HepG2 (cell line): ENCODE measurements at regions not wholly inside any gene's neighbourhood (a gene's known extent, or its start where the extent isn't known, plus 50 kb on each side); places are given as distances from the start of the nearest gene placed in this dataset.

ENCODE experiments used
- ATAC-seq: fragments of 200-7000 bp; cut with Tn5 transposase; 3 replicates; pipeline ENCODE4 v1.9.1; 2020; ENCODE audit warnings: mild to moderate bottlenecking, moderate library complexity
- BruUV-seq: library from RNA; stranded (reverse); fragments of 400-500 nt; replicated peaks from 2 replicates; lab custom pipeline; 2021; lab: Mats Ljungman, UMichigan
- CTCF ChIA-PET: fragments of 300-600 bp; formaldehyde crosslinking; extraction: SDS; loops from one replicate; lab custom pipeline; 2021; ENCODE audit warnings: low total read pairs, inconsistent platforms, low intra/inter-chr PET ratio; lab: Yijun Ruan, JAX
- POLR2A ChIA-PET: fragments of 350-600 bp; sonication (Branson Sonifier 250); formaldehyde crosslinking; loops from one replicate; lab custom pipeline; 2020; ENCODE audit warnings: antibody characterized with exemption, inconsistent platforms; lab: Yijun Ruan, JAX
- DNase-seq: peaks from one replicate; pipeline ENCODE4 v3.0.0-alpha.2; 2015; ENCODE audit warnings: low spot score
- FAIRE-seq: peaks from 3 replicates; lab custom pipeline; 2011; peaks lifted over from hg19 to GRCh38; lab: Jason Lieb, UNC
- H2AFZ ChIP-seq: one replicate; pipeline ENCODE4 v1.6.1; 2011; ENCODE audit warnings: low read length, inconsistent platforms
- H3K27ac ChIP-seq: fragments of 300-600 bp; 3 replicates; pipeline ENCODE4 v1.8.0; 2011; ENCODE audit warnings: mixed run types, mild to moderate bottlenecking, mixed read lengths, low read length, inconsistent platforms; ENCODE audit not compliant: insufficient read depth; ENCODE audit errors: extremely low read length
- H3K27me3 ChIP-seq, 2 experiments: fragments of 200-600 bp in 1 of 2; 2 replicates in 1 of 2; 3 replicates in 1 of 2; pipeline versions ENCODE4 v1.6.0 to v1.8.0; 2011; ENCODE audit warnings: low read length in 2 of 2, mild to moderate bottlenecking in 2 of 2, moderate library complexity in 2 of 2, inconsistent platforms in 1 of 2; ENCODE audit not compliant: insufficient read depth in 2 of 2, control insufficient read depth in 1 of 2
- H3K36me3 ChIP-seq, 2 experiments: fragments of 200-600 bp in 1 of 2; replicated peaks in 1 of 2; 2 replicates in 1 of 2; 3 replicates in 1 of 2; pipeline versions ENCODE4 v1.5.1 to v1.8.0; 2011; ENCODE audit warnings: low read length in 2 of 2, inconsistent platforms in 1 of 2; ENCODE audit not compliant: insufficient read depth in 2 of 2, control insufficient read depth in 1 of 2
- H3K4me1 ChIP-seq: 2 replicates; pipeline ENCODE4 v1.5.1; 2012; ENCODE audit warnings: low read length, inconsistent platforms; ENCODE audit not compliant: insufficient read depth
- H3K4me2 ChIP-seq: 2 replicates; pipeline ENCODE4 v1.6.0; 2011; ENCODE audit warnings: low read depth, low read length, inconsistent platforms
- H3K4me3 ChIP-seq, 3 experiments: fragments of 200-600 bp in 1 of 3; sonication (generic), shearing (Covaris generic) in 1 of 3; replicated peaks in 1 of 3; 2 replicates each; pipeline ENCODE4 v1.5.1; 2011 to 2016; ENCODE audit warnings: low read length in 3 of 3, inconsistent platforms in 2 of 3, low read depth in 2 of 3, mild to moderate bottlenecking in 2 of 3, control low read depth in 1 of 3, mixed read lengths in 1 of 3; ENCODE audit not compliant: insufficient read depth in 1 of 3
- H3K79me2 ChIP-seq: one replicate; pipeline ENCODE4 v1.6.1; 2011; ENCODE audit warnings: low read length, inconsistent platforms; ENCODE audit not compliant: insufficient read depth
- H3K9ac ChIP-seq: 2 replicates; pipeline ENCODE4 v1.6.0; 2011; ENCODE audit warnings: mild to moderate bottlenecking, low read depth, low read length, inconsistent platforms; ENCODE audit not compliant: insufficient read depth
- H3K9me3 ChIP-seq: 2 replicates; pipeline ENCODE4 v1.5.1; 2012; ENCODE audit warnings: mild to moderate bottlenecking, low read length
- H4K20me1 ChIP-seq: 2 replicates; pipeline ENCODE4 v1.6.0; 2011; ENCODE audit warnings: inconsistent platforms, mild to moderate bottlenecking, low read length, moderate library complexity; ENCODE audit not compliant: insufficient read depth
- AGO1 ChIP-seq: fragments of 200-400 bp; formaldehyde crosslinking; IDR thresholded peaks from 2 replicates; pipeline ENCODE4 v1.6.1; 2017; ENCODE audit warnings: mild to moderate bottlenecking, low read depth, low read length, moderate library complexity; ENCODE audit not compliant: poor library complexity, severe bottlenecking
- AKAP8 ChIP-seq: sonication (generic); formaldehyde crosslinking; IDR thresholded peaks from 2 replicates; pipeline ENCODE4 v1.5.1; 2020; ENCODE audit warnings: mild to moderate bottlenecking, missing genetic modification reagents
- ETV5 ChIP-seq: IDR thresholded peaks from 2 replicates; pipeline ENCODE4 v1.6.1; 2018; ENCODE audit warnings: missing biosample characterization, missing genetic modification reagents, inconsistent platforms, borderline replicate concordance
- KLF9 ChIP-seq: IDR thresholded peaks from 2 replicates; pipeline ENCODE4 v1.6.1; 2016; ENCODE audit warnings: low read depth
- MATR3 ChIP-seq: sonication (generic); formaldehyde crosslinking; IDR thresholded peaks from 2 replicates; pipeline ENCODE4 v1.4.0; 2020; ENCODE audit warnings: missing genetic modification reagents
- RFX1 ChIP-seq: fragments of 450-650 bp; IDR thresholded peaks from 2 replicates; pipeline ENCODE4 v1.6.1; 2017
- TBX3 ChIP-seq: fragments of 450-650 bp; IDR thresholded peaks from 2 replicates; pipeline ENCODE4 v1.6.1; 2017; ENCODE audit warnings: antibody characterized with exemption, mild to moderate bottlenecking, inconsistent platforms, borderline replicate concordance
- YY1 ChIP-seq: IDR thresholded peaks from 2 replicates; pipeline ENCODE4 v1.6.1; 2011; ENCODE audit warnings: low read length, low read depth, moderate library complexity, mild to moderate bottlenecking; ENCODE audit not compliant: insufficient read depth, insufficient replicate concordance
- ZMYM3 ChIP-seq: sonication (generic); formaldehyde crosslinking; IDR thresholded peaks from 2 replicates; pipeline ENCODE4 v1.5.1; 2020; ENCODE audit warnings: mild to moderate bottlenecking, missing genetic modification reagents
- ZNF224 ChIP-seq: sonication (generic); formaldehyde crosslinking; IDR thresholded peaks from 2 replicates; pipeline ENCODE4 v1.5.0; 2020; ENCODE audit warnings: mild to moderate bottlenecking, missing genetic modification reagents
- ZNF782 ChIP-seq: sonication (generic); formaldehyde crosslinking; IDR thresholded peaks from 2 replicates; pipeline ENCODE4 v1.4.0; 2020; ENCODE audit warnings: missing genetic modification reagents, mild to moderate bottlenecking, borderline replicate concordance
- WGBS: methylation state at CpG from one replicate; pipeline ENCODE4 v1.1.6; 2017; ENCODE audit warnings: low lambda C conversion rate; 5-methylcytosine and 5-hydroxymethylcytosine counted together
- in situ Hi-C: cut with HindIII; loops from 2 replicates; pipeline ENCODE4 v1.10.0; 2017; ENCODE audit warnings: low pct_unique_long_range_greater_than_20kb; ENCODE audit not compliant: extremely low pct_ligation_motif_present
- intact Hi-C: fragments of 100-400 bp; cut with micrococcal nuclease; formaldehyde crosslinking; loops from one replicate; pipeline ENCODE4 v1.10.0; 2022; ENCODE audit not compliant: unreplicated experiment
- TF ChIP-seq, protein P1 (sequence below): sonication (generic); formaldehyde crosslinking; IDR thresholded peaks from 2 replicates; pipeline ENCODE4 v1.8.0; 2022; ENCODE audit warnings: mild to moderate bottlenecking, missing genetic modification reagents; ENCODE audit not compliant: insufficient replicate concordance
- TF ChIP-seq, protein P2 (sequence below): sonication (generic); formaldehyde crosslinking; IDR thresholded peaks from 2 replicates; pipeline ENCODE4 v1.8.0; 2022; ENCODE audit warnings: mild to moderate bottlenecking, missing genetic modification reagents, borderline replicate concordance
- TF ChIP-seq, protein P3 (sequence below): sonication (generic); formaldehyde crosslinking; IDR thresholded peaks from 2 replicates; pipeline ENCODE4 v1.5.0; 2020; ENCODE audit warnings: mild to moderate bottlenecking, missing genetic modification reagents

DNA sequence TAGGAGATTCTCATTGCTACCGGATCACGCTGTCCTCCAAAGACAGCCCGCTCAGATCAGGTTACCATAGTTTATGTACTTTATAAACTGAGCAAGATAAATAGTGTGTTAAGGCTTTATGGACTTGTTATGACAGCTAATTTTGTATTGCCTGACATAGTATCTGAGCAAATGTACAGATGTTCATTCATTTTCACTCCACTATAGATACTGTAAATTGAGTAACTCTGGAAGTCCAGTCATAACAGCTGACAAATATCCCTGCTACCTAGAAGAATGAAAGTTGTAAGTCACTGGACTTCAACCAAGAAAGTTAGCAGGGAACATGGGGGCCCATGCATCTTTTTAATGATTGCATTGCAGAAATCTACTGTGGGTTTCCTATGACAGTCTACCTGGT is 292.4 kb upstream of the ADAMTS16 start:
- BruUV-seq: no TSS peak
- no peaks in the 10 kb centered on the region for H3K4me1 ChIP-seq
- H3K4me2 ChIP-seq: no peak overlapping the region
- no peaks in the 10 kb centered on the region for H3K9me3 ChIP-seq
- H3K4me3 ChIP-seq: no peak overlapping the region
- H2AFZ ChIP-seq: no peak overlapping the region
- H3K27me3 ChIP-seq: no peaks in the 10 kb centered on the region
- H3K27ac ChIP-seq: no peak overlapping the region
- POLR2A ChIA-PET: no interaction called here
- no peak for FAIRE-seq
- H3K36me3 ChIP-seq: no peaks in the 10 kb centered on the region
- H4K20me1 ChIP-seq: no peaks in the 10 kb centered on the region
- in situ Hi-C loops: no loop called here
- TF ChIP-seq KLF9 (CRISPR knock-in tag) (no peak), TBX3 (no peak), ZNF782 (CRISPR knock-in tag) (no peak), MATR3 (CRISPR knock-in tag) (no peak), AKAP8 (CRISPR knock-in tag) (no peak), ZMYM3 (CRISPR knock-in tag) (no peak), AGO1 (no peak), RFX1 (no peak), YY1 (no peak), ZNF224 (CRISPR knock-in tag) (no peak), ETV5 (CRISPR knock-in tag) (no peak)
- TF ChIP-seq, protein P1, sequence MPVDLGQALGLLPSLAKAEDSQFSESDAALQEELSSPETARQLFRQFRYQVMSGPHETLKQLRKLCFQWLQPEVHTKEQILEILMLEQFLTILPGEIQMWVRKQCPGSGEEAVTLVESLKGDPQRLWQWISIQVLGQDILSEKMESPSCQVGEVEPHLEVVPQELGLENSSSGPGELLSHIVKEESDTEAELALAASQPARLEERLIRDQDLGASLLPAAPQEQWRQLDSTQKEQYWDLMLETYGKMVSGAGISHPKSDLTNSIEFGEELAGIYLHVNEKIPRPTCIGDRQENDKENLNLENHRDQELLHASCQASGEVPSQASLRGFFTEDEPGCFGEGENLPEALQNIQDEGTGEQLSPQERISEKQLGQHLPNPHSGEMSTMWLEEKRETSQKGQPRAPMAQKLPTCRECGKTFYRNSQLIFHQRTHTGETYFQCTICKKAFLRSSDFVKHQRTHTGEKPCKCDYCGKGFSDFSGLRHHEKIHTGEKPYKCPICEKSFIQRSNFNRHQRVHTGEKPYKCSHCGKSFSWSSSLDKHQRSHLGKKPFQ (CRISPR knock-in tag): no peak
- TF ChIP-seq, protein P2, sequence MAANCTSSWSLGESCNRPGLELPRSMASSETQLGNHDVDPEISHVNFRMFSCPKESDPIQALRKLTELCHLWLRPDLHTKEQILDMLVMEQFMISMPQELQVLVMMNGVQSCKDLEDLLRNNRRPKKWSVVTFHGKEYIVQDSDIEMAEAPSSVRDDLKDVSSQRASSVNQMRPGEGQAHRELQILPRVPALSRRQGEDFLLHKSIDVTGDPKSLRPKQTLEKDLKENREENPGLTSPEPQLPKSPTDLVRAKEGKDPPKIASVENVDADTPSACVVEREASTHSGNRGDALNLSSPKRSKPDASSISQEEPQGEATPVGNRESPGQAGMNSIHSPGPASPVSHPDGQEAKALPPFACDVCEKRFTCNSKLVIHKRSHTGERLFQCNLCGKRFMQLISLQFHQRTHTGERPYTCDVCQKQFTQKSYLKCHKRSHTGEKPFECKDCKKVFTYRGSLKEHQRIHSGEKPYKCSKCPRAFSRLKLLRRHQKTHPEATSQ (CRISPR knock-in tag): no peak
- TF ChIP-seq, protein P3, sequence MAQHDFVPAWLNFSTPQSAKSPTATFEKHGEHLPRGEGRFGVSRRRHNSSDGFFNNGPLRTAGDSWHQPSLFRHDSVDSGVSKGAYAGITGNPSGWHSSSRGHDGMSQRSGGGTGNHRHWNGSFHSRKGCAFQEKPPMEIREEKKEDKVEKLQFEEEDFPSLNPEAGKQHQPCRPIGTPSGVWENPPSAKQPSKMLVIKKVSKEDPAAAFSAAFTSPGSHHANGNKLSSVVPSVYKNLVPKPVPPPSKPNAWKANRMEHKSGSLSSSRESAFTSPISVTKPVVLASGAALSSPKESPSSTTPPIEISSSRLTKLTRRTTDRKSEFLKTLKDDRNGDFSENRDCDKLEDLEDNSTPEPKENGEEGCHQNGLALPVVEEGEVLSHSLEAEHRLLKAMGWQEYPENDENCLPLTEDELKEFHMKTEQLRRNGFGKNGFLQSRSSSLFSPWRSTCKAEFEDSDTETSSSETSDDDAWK (CRISPR knock-in tag): no peak
- TF ChIP-seq, all 625 proteins: peak for 0
- WGBS: 6% methylated on average over 3 of the region's 3 CpGs
- no peak for DNase-seq
- H3K79me2 ChIP-seq: no peaks in the 10 kb centered on the region
- no peak for ATAC-seq
- no peak overlapping the region for H3K9ac ChIP-seq
- intact Hi-C loops: no loop called here
- CTCF ChIA-PET: no interaction called here
